ENCODE measurements at regions not wholly inside any gene's neighbourhood (a gene's known extent, or its start where the extent isn't known, plus 50 kb on each side); places are given as distances from the start of the nearest gene placed in this dataset.

- no peak for TF ChIP-seq CTCF (IDR thresholded peaks at IDR 0.05)
- TF ChIP-seq EZH2 (IDR thresholded peaks at IDR 0.05; ENCODE audit: borderline replicate concordance, insufficient read depth, low read depth, low read length, poor library complexity, severe bottlenecking) = no peak
Observed at GRCh38 chr11:86723281-86723680, 50.9 kb upstream of the ME3 start.
